ENCODE measurements at regions not wholly inside any gene's neighbourhood (a gene's known extent, or its start where the extent isn't known, plus 50 kb on each side); places are given as distances from the start of the nearest gene placed in this dataset.
A peak's percentile ranks its signal among the peaks of the same experiment; 100 is the strongest.

GRCh38 chr4:74603186-74603585 lies 158.2 kb downstream of the AREG start:
- in situ Hi-C loops (cut with MboI; ENCODE audit: low pct_unique_long_range_greater_than_20kb, low sequenced_read_pairs), result no loop called here
- no peak for DNase-seq

GRCh38 chr4:74608151-74608949 lies 163.4 kb downstream of the AREG start:
- no peak for DNase-seq
- in situ Hi-C loops (cut with MboI; ENCODE audit: low pct_unique_long_range_greater_than_20kb, low sequenced_read_pairs), result no loop called here

- DNase-seq, result no peak
- in situ Hi-C loops (cut with MboI; ENCODE audit: low pct_unique_long_range_greater_than_20kb, low sequenced_read_pairs), result no loop called here
Observed at GRCh38 chr4:74610491-74610890, 165.6 kb downstream of the AREG start.

DNA sequence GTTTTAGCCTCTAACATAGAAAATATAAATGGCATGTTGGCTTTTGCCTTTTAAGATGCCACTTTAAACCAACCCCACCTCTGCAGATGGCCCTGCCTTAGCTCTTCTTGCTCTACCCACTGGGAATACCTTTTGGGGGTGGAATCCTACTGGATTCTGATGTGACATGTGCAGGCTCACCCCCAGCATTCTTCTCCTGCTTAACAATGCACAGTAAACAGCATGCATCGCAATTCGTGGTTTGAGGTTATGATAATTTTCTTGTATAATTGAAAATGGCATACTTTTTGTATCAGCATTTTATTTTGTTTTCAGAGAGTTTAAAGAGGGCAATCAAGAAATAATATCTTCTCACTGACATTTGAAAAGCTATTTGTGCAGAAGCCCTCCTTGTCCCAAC lies 167.9 kb downstream of the AREG start:
- in situ Hi-C loops (cut with MboI; ENCODE audit: low pct_unique_long_range_greater_than_20kb, low sequenced_read_pairs), result no loop called here

GRCh38 chr4:74613266-74613665 lies 168.3 kb downstream of the AREG start:
- in situ Hi-C loops (cut with MboI; ENCODE audit: low pct_unique_long_range_greater_than_20kb, low sequenced_read_pairs), result no loop called here
- DNase-seq, result no peak

More for the DNA sequence above, 167.9 kb downstream of the AREG start:
- no peak for DNase-seq

DNA sequence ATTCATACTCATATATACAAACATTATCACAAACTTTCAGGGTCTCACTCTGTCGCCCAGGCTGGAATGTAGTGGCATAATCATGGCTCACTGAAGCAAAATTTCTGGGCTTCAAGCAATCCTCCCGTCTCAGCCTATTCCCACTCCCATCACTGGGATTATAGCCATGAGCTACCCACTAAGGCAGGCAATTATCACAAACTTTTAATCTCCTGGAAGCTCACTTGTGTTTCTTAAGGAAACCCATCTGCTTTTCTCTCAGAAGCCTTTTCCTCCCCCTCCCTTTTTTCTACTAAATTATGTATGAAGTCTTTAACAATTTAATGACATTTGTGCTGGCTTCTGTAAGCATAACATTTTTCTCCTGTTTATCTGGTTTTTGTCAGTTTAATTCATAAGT lies 170.5 kb downstream of the AREG start:
- DNase-seq, result no peak
- in situ Hi-C loops (cut with MboI; ENCODE audit: low pct_unique_long_range_greater_than_20kb, low sequenced_read_pairs), result no loop called here

DNA sequence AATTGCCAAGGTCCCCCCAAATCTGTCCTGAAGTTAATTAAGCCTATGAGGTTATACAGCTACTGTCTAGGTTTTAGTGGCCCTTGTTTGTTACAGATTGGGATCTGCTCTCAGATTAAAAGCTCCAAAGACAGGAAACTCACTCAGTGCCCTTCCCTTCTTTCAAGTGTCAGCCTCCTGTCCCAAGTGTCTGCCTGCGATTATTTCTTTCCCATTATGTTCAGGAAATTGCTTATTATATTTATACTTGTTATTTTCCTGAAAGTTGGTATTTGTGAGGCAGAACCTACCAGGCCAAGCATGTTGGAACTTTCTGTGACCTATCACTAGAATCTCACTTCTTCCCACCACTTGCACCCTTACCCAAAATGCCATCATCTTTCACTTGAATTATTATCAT lies 173.2 kb downstream of the AREG start:
- no peak for DNase-seq
- in situ Hi-C loops (cut with MboI; ENCODE audit: low pct_unique_long_range_greater_than_20kb, low sequenced_read_pairs), result no loop called here

- in situ Hi-C loops (cut with MboI; ENCODE audit: low pct_unique_long_range_greater_than_20kb, low sequenced_read_pairs), result no loop called here
- no peak for DNase-seq
Observed at GRCh38 chr4:74618659-74619058, 173.7 kb downstream of the AREG start.

DNA sequence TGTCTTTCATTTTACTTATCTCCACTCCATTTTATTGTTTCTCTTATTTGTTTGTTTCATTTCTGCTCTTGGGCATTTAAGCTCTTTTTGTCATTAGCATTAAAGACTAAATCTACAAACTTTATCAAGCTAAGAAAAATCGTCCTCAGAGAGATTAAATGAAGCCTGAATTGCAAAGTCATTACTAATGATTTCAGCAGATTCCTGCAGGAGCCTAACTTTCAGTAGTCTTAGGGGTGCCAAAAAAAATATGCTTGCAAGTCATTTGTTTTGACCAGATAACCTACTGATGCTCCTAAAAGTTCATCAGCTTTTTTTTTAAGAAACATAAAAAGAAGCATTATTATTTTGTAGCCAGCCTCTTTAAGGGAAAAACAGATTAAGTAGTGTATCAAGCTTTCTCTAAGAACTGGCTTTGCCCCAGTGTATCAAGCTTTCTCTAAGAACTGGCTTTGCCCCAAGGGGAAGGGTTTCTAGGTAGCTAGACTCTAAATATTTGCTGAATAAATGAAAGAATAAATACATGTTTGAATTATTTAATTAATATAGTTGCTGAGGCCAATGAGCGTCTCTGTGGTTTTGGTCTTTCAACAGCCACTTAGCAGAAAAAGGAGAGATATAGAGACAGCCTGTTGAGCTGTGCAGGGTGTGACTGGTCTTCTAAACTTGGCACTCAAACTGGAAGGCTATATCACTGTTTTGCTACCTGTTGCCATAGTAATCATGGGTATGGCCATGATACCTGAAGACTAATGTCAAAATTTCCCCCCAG lies 174.2 kb downstream of the BTC start:
- in situ Hi-C loops (cut with MboI; ENCODE audit: low pct_unique_long_range_greater_than_20kb, low sequenced_read_pairs), result no loop called here
- no peak for DNase-seq

DNA sequence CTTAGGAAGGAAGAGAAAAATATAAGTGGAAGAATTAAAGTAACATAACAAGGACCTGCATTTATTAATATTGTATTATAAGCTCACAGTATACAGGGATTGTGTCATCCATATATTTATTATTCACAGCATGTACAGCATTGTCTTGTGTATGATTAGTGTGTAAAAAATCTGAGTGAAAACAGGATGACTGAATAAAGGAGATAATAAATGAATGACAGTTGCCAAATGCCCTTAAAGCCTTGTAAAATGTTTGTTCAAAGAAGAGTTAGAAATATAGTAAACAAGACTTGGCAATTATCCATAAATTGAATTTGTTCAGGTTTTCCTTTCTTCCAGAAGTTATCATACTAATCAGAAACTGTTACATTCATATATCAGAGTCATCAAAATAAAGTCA lies 172.7 kb downstream of the BTC start:
- in situ Hi-C loops (cut with MboI; ENCODE audit: low pct_unique_long_range_greater_than_20kb, low sequenced_read_pairs), result no loop called here

DNA sequence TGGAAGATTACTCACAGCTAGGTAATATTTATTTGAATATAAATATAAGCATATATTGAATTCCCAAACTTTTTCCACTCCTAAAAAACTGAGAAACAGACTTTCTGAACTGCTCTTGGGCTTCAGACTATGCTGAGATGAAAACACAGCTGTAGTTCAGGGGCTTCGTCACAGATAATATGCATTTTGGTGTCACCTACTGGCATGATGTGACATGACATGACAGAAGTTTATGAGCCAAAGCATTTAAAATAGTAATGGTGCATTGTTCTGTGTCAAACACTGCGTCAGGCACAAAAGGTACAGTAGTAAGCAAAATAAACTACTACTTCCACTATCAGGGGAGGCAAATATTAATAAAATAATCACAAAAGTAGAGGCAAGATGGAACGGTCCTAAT lies 171.3 kb downstream of the BTC start:
- in situ Hi-C loops (cut with MboI; ENCODE audit: low pct_unique_long_range_greater_than_20kb, low sequenced_read_pairs), result no loop called here
- peak; percentile 42 for DNase-seq

More for the DNA sequence above, 172.7 kb downstream of the BTC start:
- no peak for DNase-seq

DNA sequence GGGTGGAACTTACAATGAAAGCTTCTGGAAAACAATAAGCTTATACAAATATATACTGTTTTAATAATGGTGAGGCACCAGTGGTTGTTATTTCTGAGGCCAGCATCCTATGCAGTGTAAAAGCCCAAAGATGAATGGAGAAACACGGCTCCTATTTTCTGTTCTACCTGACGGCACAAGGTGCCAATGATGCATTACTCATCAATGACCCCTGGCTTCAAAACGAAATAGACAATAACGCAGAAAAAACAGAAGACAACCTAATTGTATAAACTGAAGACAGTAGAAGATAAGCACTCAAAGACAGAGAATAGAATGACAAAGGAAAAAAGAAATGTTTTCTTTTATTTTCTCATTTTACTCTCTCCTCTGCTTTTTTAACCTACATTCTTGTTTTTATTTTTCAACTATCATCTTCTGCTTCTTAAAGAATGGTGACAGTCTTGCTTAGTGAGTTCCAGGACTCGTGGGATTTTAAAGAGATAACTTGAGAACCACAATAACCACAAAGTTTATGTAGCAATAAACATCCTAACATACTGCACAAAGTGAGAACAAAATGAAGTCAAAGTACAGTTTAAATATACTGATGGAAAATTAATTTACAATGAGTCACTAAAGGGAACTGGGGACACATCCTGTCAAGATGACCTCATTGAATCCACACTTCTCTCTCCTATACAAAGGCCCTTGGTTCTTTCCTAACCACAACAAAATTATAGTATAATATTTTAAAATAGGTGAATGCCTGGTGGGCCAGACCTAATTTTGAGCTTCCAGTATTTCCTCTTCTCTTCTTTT lies 169.8 kb downstream of the BTC start:
- DNase-seq, result peak; percentile 32
- in situ Hi-C loops (cut with MboI; ENCODE audit: low pct_unique_long_range_greater_than_20kb, low sequenced_read_pairs), result no loop called here

- no peak for DNase-seq
- in situ Hi-C loops (cut with MboI; ENCODE audit: low pct_unique_long_range_greater_than_20kb, low sequenced_read_pairs), result no loop called here
Observed at GRCh38 chr4:74625981-74626380, 168.3 kb downstream of the BTC start.

DNA sequence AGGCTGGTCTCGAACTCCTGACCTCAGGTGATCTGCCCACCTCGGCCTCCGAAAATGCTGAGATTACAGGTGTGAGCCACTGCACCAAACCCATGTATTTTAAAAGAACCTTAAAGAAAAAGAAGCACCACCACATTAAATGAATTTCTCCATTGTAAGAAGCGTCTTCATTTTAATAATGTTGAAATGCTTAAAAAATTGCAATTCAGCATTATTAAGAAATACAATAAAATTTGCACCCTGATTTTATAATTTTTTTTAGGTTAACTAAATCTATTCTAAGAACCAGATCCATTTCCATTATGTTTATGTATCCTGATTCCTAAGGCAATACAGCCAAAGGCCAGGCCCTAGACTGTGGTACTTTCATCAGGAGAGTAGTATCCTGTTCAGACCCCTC lies 167.2 kb downstream of the BTC start:
- in situ Hi-C loops (cut with MboI; ENCODE audit: low pct_unique_long_range_greater_than_20kb, low sequenced_read_pairs), result no loop called here
- no peak for DNase-seq

- in situ Hi-C loops (cut with MboI; ENCODE audit: low pct_unique_long_range_greater_than_20kb, low sequenced_read_pairs), result no loop called here
- DNase-seq, result no peak
Observed at GRCh38 chr4:74627504-74627903, 166.8 kb downstream of the BTC start.

DNA sequence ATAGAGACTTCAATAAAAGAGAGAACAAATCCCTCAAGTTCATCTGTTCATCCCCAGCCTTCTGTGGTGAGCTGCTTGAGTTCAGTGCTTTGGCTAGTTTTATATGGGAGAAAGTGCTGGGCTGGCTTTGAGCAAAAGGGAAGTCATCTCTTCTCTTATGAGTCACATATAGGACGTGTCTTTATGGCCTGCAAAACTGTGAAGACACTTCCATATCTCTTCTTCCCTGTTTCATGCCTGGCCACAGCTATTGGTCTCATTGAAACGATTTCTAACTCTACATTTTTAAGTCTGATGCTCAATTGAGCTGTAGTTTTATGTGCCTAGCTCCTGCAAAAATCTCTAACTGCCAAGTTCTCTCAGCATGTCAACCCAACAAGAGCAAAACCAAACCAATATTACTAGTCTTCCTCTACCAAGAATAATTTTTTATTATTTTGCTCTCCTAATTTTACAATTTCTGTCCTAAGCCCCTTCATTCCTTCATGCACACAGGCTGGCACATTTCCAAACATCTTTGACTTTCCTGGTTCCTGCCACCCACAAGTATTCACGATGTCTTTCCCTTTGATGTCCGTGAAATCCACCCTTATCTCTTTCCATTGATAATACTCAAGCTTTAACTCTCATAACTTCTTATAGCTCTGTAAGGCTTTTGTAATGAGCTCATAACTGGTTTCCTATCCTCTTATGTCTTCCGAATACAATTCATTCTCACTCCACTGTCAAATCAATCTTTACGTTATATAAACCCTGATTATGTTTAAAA lies 165.3 kb downstream of the BTC start:
- in situ Hi-C loops (cut with MboI; ENCODE audit: low pct_unique_long_range_greater_than_20kb, low sequenced_read_pairs), result no loop called here

GRCh38 chr4:74630551-74630950 lies 163.8 kb downstream of the BTC start:
- no peak for DNase-seq
- in situ Hi-C loops (cut with MboI; ENCODE audit: low pct_unique_long_range_greater_than_20kb, low sequenced_read_pairs), result no loop called here

More for the DNA sequence above, 165.3 kb downstream of the BTC start:
- peak; percentile 30 for DNase-seq

DNA sequence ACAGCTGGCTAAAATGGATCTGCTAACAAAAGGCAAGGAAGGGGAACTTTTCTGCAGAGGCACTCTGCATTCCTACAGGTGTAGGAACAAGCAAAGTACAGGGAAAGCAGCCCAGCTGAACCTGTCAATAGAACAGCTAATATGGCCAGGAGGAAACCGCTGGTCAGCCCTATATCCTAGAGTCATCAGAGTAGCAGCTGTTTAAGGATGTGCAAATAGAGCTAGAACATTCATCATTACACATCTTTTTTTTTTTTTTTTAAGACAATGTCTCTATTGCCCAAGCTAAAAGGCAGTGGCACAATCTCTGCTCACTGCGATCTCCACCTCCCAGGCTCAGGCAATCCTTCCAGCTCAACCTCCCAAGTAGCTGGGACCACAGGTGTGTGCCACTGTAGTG lies 163.0 kb downstream of the BTC start:
- DNase-seq, result no peak
- in situ Hi-C loops (cut with MboI; ENCODE audit: low pct_unique_long_range_greater_than_20kb, low sequenced_read_pairs), result no loop called here

DNA sequence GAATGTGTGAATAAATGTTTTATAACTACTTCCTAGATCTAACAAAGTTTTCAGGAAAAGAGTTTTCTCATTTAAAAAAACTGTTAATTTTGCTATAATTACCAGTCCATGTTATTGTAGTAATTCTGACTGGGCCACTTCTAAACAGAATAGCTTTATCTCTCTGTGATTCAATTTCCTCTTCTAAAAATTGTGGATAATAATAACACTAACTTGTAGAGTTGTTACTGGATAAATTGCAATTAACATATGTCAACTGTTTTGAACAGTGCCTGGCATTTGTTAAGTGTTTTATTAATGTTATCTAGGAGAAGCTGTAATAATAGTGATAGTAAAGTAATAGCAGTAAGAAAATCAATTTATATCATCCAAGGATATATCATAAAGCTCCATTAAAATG lies 162.3 kb downstream of the BTC start:
- no peak for DNase-seq
- in situ Hi-C loops (cut with MboI; ENCODE audit: low pct_unique_long_range_greater_than_20kb, low sequenced_read_pairs), result no loop called here
